Prostate gland (tissue), 2 donors: ENCODE measurements at regions not wholly inside any gene's neighbourhood (a gene's known extent, or its start where the extent isn't known, plus 50 kb on each side); places are given as distances from the start of the nearest gene placed in this dataset.
A peak's percentile ranks its signal among the peaks of the same experiment; 100 is the strongest.

Experiments
- DNase-seq: peaks from one replicate; pipeline ENCODE4 v3.0.0-alpha.2; 2019; ENCODE audit warnings: low spot score
- H3K27ac ChIP-seq, 2 donors: fragments of 200-600 bp; sonication (generic); 2 replicates each; pipeline ENCODE4 v1.5.1; 2017 to 2019
- H3K27me3 ChIP-seq: fragments of 200-600 bp; sonication (generic); replicated peaks from 2 replicates; pipeline ENCODE4 v1.5.1; 2019; ENCODE audit not compliant: insufficient read depth
- H3K36me3 ChIP-seq, 2 donors: fragments of 200-600 bp; sonication (generic); 1 replicate in 1 of 2; 2 replicates in 1 of 2; pipeline versions ENCODE4 v1.5.1 to v1.8.1; 2017 to 2019
- H3K4me1 ChIP-seq: fragments of 200-600 bp; sonication (generic); replicated peaks from 2 replicates; pipeline ENCODE4 v1.5.1; 2019
- H3K4me3 ChIP-seq, 2 donors: fragments of 200-600 bp; sonication (generic); 2 replicates each; pipeline ENCODE4 v1.5.1; 2017 to 2019
- H3K9me3 ChIP-seq: fragments of 200-600 bp; sonication (generic); 2 replicates; pipeline ENCODE4 v1.5.1; 2017
- CTCF ChIP-seq, 4 experiments: fragments of 200-600 bp in 2 of 4; fragments of 450-650 bp in 2 of 4; sonication (generic) in 2 of 4; IDR thresholded peaks; 1 replicate in 3 of 4; 2 replicates in 1 of 4; pipeline ENCODE4 v1.5.1; 2016 to 2019; ENCODE audit warnings: antibody characterized with exemption in 4 of 4, mild to moderate bottlenecking in 2 of 4, moderate library complexity in 2 of 4
- POLR2A ChIP-seq: fragments of 450-650 bp; IDR thresholded peaks from one replicate; pipeline ENCODE4 v1.6.1; 2016; ENCODE audit warnings: antibody characterized with exemption, mild to moderate bottlenecking
- POLR2AphosphoS5 ChIP-seq: sonication (generic); formaldehyde crosslinking; IDR thresholded peaks from one replicate; pipeline ENCODE4 v1.6.1; 2017; ENCODE audit warnings: antibody characterized with exemption
- WGBS: methylation state at CpG from one replicate; pipeline ENCODE4 v1.1.5; 2018; 5-methylcytosine and 5-hydroxymethylcytosine counted together
- intact Hi-C: fragments of 100-400 bp; cut with DNase I; formaldehyde crosslinking; loops from one replicate; pipeline ENCODE4 v1.14.2; 2022

DNA sequence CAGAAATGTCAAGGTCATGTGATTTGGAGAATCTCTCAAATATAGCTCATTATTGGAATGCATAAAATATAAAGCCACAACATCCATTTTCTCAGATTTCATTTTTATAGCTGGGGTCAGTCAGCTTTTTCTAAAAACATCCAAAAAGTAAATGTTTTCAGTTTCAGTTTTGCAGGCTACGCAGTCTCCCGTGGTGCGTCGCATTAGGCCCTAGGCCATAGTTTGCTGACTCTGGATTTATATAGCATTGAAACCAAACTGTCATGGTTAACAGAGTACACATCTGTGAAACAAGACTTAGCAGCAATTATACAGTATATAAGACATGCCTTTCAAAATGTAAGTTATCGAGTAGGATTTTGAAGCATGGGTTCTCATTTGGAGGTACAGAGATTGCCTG, 140.0 kb downstream of the IRS2 start:
- H3K36me3 ChIP-seq = no peaks in the 10 kb centered on the region
- H3K27ac ChIP-seq = no peak overlapping the region
- intact Hi-C loops = no loop called here
- H3K4me1 ChIP-seq = no peaks in the 10 kb centered on the region
- H3K4me3 ChIP-seq = no peak overlapping the region
- TF ChIP-seq CTCF (IDR thresholded peaks at IDR 0.05) (no peak), POLR2A (no peak), POLR2AphosphoS5 (no peak)
- no peaks in the 10 kb centered on the region for H3K9me3 ChIP-seq
- DNase-seq = no peak
- WGBS = 91% methylated on average over 5 of the region's 5 CpGs
- no peaks in the 10 kb centered on the region for H3K27me3 ChIP-seq

- H3K36me3 ChIP-seq = no peaks in the 10 kb centered on the region
- DNase-seq = no peak
- no peak overlapping the region for H3K27ac ChIP-seq
- H3K9me3 ChIP-seq = no peaks in the 10 kb centered on the region
- WGBS = 83% methylated on average over 6 of the region's 6 CpGs
- H3K4me1 ChIP-seq = no peaks in the 10 kb centered on the region
- intact Hi-C loops = no loop called here
- no peaks in the 10 kb centered on the region for H3K27me3 ChIP-seq
- no peak for TF ChIP-seq POLR2A
- TF ChIP-seq POLR2AphosphoS5 = no peak
- TF ChIP-seq CTCF (IDR thresholded peaks at IDR 0.05) = no peak
- no peak overlapping the region for H3K4me3 ChIP-seq
Observed at GRCh38 chr13:109645831-109646230, 140.6 kb downstream of the IRS2 start.

- Histone ChIP-seq H3K36me3 (no peaks in the 10 kb centered on the region), H3K9me3 (no peaks in the 10 kb centered on the region), H3K27ac (peak overlapping the region; percentile 54 to 74), H3K4me3 (no peak overlapping the region), H3K27me3 (no peaks in the 10 kb centered on the region), H3K4me1 (no peaks in the 10 kb centered on the region)
- TF ChIP-seq CTCF (IDR thresholded peaks at IDR 0.05) (no peak), POLR2A (no peak), POLR2AphosphoS5 (no peak)
- 90% methylated on average over 4 of the region's 4 CpGs for WGBS
- no peak for DNase-seq
- intact Hi-C loops = no loop called here
Observed at GRCh38 chr13:109644956-109645355, 141.4 kb downstream of the IRS2 start.

- no peak overlapping the region for H3K4me3 ChIP-seq
- H3K9me3 ChIP-seq = no peaks in the 10 kb centered on the region
- peak; percentile 12 for DNase-seq
- no peaks in the 10 kb centered on the region for H3K36me3 ChIP-seq
- peak; percentile 86 for TF ChIP-seq POLR2AphosphoS5
- no peak for TF ChIP-seq POLR2A
- TF ChIP-seq CTCF (IDR thresholded peaks at IDR 0.05) = no peak
- WGBS = 56% methylated on average over 4 of the region's 4 CpGs
- peak overlapping the region; percentile 54 to 74 for H3K27ac ChIP-seq
- H3K4me1 ChIP-seq = no peaks in the 10 kb centered on the region
- H3K27me3 ChIP-seq = no peaks in the 10 kb centered on the region
- intact Hi-C loops = no loop called here
Observed at GRCh38 chr13:109644069-109644750, 142.2 kb downstream of the IRS2 start.

DNA sequence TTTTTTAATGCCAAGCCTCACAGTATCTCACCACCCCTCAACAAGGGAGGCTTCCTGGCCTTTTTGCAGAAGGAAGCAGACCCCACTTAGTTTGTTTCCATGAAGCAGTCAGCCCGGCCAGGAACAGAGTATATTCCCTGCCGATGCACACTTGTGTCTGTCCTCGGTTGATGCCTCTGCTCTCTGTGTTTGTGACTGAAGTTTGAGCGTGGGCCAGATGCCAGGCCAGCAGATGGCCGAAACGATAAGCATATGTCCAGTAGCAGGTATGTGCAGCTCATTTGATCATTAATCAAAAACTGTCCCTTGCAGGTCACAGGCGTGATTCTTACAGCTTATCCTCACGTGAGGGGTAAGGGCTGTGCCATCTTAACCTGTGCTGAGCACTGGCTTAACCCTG, 144.0 kb downstream of the IRS2 start:
- intact Hi-C loops = no loop called here
- H3K27ac ChIP-seq = no peak overlapping the region
- 70% methylated on average over 8 of the region's 8 CpGs for WGBS
- no peak for DNase-seq
- no peak overlapping the region for H3K4me3 ChIP-seq
- no peaks in the 10 kb centered on the region for H3K4me1 ChIP-seq
- no peaks in the 10 kb centered on the region for H3K36me3 ChIP-seq
- H3K27me3 ChIP-seq = no peaks in the 10 kb centered on the region
- TF ChIP-seq POLR2A = no peak
- no peak for TF ChIP-seq CTCF (IDR thresholded peaks at IDR 0.05)
- no peak for TF ChIP-seq POLR2AphosphoS5
- H3K9me3 ChIP-seq = no peaks in the 10 kb centered on the region
